ENCODE measurements at regions not wholly inside any gene's neighbourhood (a gene's known extent, or its start where the extent isn't known, plus 50 kb on each side); places are given as distances from the start of the nearest gene placed in this dataset.
A peak's percentile ranks its signal among the peaks of the same experiment; 100 is the strongest.

- peak overlapping the region; percentile 73 for H3K27ac Mint-ChIP-seq
Measured at GRCh38 chr6:98310443-98310842, 523.9 kb upstream of the POU3F2 start.

GRCh38 chr6:98323605-98324004 lies 510.8 kb upstream of the POU3F2 start:
- no peak overlapping the region for H3K4me3 ChIP-seq
- no peak for DNase-seq (ENCODE audit: low spot score)
- H3K27me3 ChIP-seq: no peaks in the 10 kb centered on the region
- H4K20me1 ChIP-seq (ENCODE audit: low read depth): no peaks in the 10 kb centered on the region
- H3K9ac ChIP-seq: no peak overlapping the region
- no peak overlapping the region for H3K4me3 Mint-ChIP-seq
- TF ChIP-seq EZH2 (IDR thresholded peaks at IDR 0.05): no peak
- no peak for TF ChIP-seq EZH2phosphoT487 (IDR thresholded peaks at IDR 0.05)
- no peak for TF ChIP-seq CTCF (IDR thresholded peaks at IDR 0.05)
- no peaks in the 10 kb centered on the region for H3K36me3 Mint-ChIP-seq
- peaks cover 3% of the 10 kb centered on the region for H3K9me3 Mint-ChIP-seq
- no peak overlapping the region for H3K27ac Mint-ChIP-seq
- H3K36me3 ChIP-seq: no peaks in the 10 kb centered on the region
- H2AFZ ChIP-seq (replicated peaks): peak overlapping the region; percentile 40
- no peaks in the 10 kb centered on the region for H3K79me2 ChIP-seq (ENCODE audit: low read depth)
- no peaks in the 10 kb centered on the region for H3K9me3 ChIP-seq (ENCODE audit: low read depth)
- H3F3A ChIP-seq (ENCODE audit: low read depth): no peaks in the 10 kb centered on the region
- no peak overlapping the region for H3K27ac ChIP-seq
- peaks cover 6% of the 10 kb centered on the region for H3K4me1 ChIP-seq
- peaks cover 5% of the 10 kb centered on the region for H3K4me1 Mint-ChIP-seq
- H3K4me2 ChIP-seq: no peak overlapping the region
- H3K27me3 Mint-ChIP-seq (ENCODE audit: insufficient read depth, low read depth): no peaks in the 10 kb centered on the region

More at GRCh38 chr6:98310443-98310842, 523.9 kb upstream of the POU3F2 start:
- Mint-ChIP-seq H3K36me3 (peaks cover 4% of the 10 kb centered on the region), H3K27me3 (ENCODE audit: insufficient read depth, low read depth) (peaks cover 3% of the 10 kb centered on the region), H3K9me3 (peaks cover 6% of the 10 kb centered on the region), H3K4me1 (peaks cover 26% of the 10 kb centered on the region), H3K4me3 (peak overlapping the region; percentile 27)
- Histone ChIP-seq H3K4me1 (peaks cover 43% of the 10 kb centered on the region), H3K27ac (peak overlapping the region; percentile 68), H3K4me2 (peak overlapping the region; percentile 55), H2AFZ (replicated peaks) (no peak overlapping the region), H3K4me3 (no peak overlapping the region), H3K27me3 (no peaks in the 10 kb centered on the region), H3K79me2 (ENCODE audit: low read depth) (no peaks in the 10 kb centered on the region), H3K36me3 (no peaks in the 10 kb centered on the region), H4K20me1 (ENCODE audit: low read depth) (no peaks in the 10 kb centered on the region), H3F3A (ENCODE audit: low read depth) (peaks cover 24% of the 10 kb centered on the region), H3K9me3 (ENCODE audit: low read depth) (no peaks in the 10 kb centered on the region), H3K9ac (no peak overlapping the region)
- TF ChIP-seq EZH2 (IDR thresholded peaks at IDR 0.05): no peak
- peak; percentile 68 for TF ChIP-seq EZH2phosphoT487 (IDR thresholded peaks at IDR 0.05)
- TF ChIP-seq CTCF (IDR thresholded peaks at IDR 0.05): no peak
- DNase-seq (ENCODE audit: low spot score): peak; percentile 74

- Mint-ChIP-seq H3K9me3 (peaks cover 9% of the 10 kb centered on the region), H3K4me1 (peaks cover 5% of the 10 kb centered on the region), H3K27me3 (ENCODE audit: insufficient read depth, low read depth) (no peaks in the 10 kb centered on the region), H3K36me3 (no peaks in the 10 kb centered on the region), H3K4me3 (no peak overlapping the region), H3K27ac (no peak overlapping the region)
- DNase-seq (ENCODE audit: low spot score): no peak
- Histone ChIP-seq H3K27ac (no peak overlapping the region), H3K36me3 (no peaks in the 10 kb centered on the region), H3K4me1 (peaks cover 6% of the 10 kb centered on the region), H3F3A (ENCODE audit: low read depth) (no peaks in the 10 kb centered on the region), H3K27me3 (no peaks in the 10 kb centered on the region), H2AFZ (replicated peaks) (no peak overlapping the region), H3K79me2 (ENCODE audit: low read depth) (no peaks in the 10 kb centered on the region), H3K4me3 (no peak overlapping the region), H3K4me2 (no peak overlapping the region), H4K20me1 (ENCODE audit: low read depth) (no peaks in the 10 kb centered on the region), H3K9ac (no peak overlapping the region), H3K9me3 (ENCODE audit: low read depth) (no peaks in the 10 kb centered on the region)
- TF ChIP-seq EZH2 (IDR thresholded peaks at IDR 0.05): no peak
- TF ChIP-seq CTCF (IDR thresholded peaks at IDR 0.05): no peak
- no peak for TF ChIP-seq EZH2phosphoT487 (IDR thresholded peaks at IDR 0.05)
Measured at GRCh38 chr6:98324446-98324845, 509.9 kb upstream of the POU3F2 start.

Data from neural progenitor cell (in vitro differentiated cells).